ENCODE measurements at regions not wholly inside any gene's neighbourhood (a gene's known extent, or its start where the extent isn't known, plus 50 kb on each side); places are given as distances from the start of the nearest gene placed in this dataset.
A peak's percentile ranks its signal among the peaks of the same experiment; 100 is the strongest.

GRCh38 chr3:8215821-8216220, 285.8 kb upstream of the LMCD1 start:
- H3K27ac ChIP-seq (ENCODE audit: low read length) = no peak overlapping the region
- no peaks in the 10 kb centered on the region for H3K27me3 ChIP-seq (ENCODE audit: insufficient read depth, low read depth, low read length)
- no peaks in the 10 kb centered on the region for H3K79me2 ChIP-seq (replicated peaks; ENCODE audit: insufficient read depth, low read length)
- TF ChIP-seq REST (IDR thresholded peaks at IDR 0.05; ENCODE audit: borderline replicate concordance) (no peak), POLR2AphosphoS5 (IDR thresholded peaks at IDR 0.05) (no peak), TAF1 (IDR thresholded peaks at IDR 0.05; ENCODE audit: low read depth) (no peak), EZH2 (IDR thresholded peaks at IDR 0.05; ENCODE audit: borderline replicate concordance, insufficient read depth, low read length, poor library complexity, severe bottlenecking) (no peak), SMC3 (conservative IDR thresholded peaks at IDR 0.05; ENCODE audit: poor library complexity) (no peak), EP300 (conservative IDR thresholded peaks at IDR 0.05; ENCODE audit: poor library complexity, severe bottlenecking) (no peak), RAD21 (conservative IDR thresholded peaks at IDR 0.05) (no peak), CTCF (IDR thresholded peaks at IDR 0.05; ENCODE audit: poor library complexity, severe bottlenecking) (no peak), MXI1 (conservative IDR thresholded peaks at IDR 0.05; ENCODE audit: poor library complexity, severe bottlenecking) (no peak)
- no peak overlapping the region for H3K4me3 ChIP-seq (ENCODE audit: low read length)
- no peaks in the 10 kb centered on the region for H4K20me1 ChIP-seq (ENCODE audit: insufficient read depth)
- H2AFZ ChIP-seq (ENCODE audit: low read depth, low read length) = no peak overlapping the region
- no peaks in the 10 kb centered on the region for H3F3A ChIP-seq (ENCODE audit: insufficient read depth, low read length, poor library complexity, severe bottlenecking)
- no peak overlapping the region for H3K9ac ChIP-seq (ENCODE audit: low read length)
- no peaks in the 10 kb centered on the region for H3K9me3 ChIP-seq (ENCODE audit: low read length)
- H3K36me3 ChIP-seq (ENCODE audit: insufficient read depth, low read length) = no peaks in the 10 kb centered on the region
- H3K9me2 ChIP-seq (ENCODE audit: insufficient read depth, low read length) = no peaks in the 10 kb centered on the region
- H3K4me2 ChIP-seq (ENCODE audit: low read length) = no peak overlapping the region

GRCh38 chr3:8218353-8218940, 283.2 kb upstream of the LMCD1 start:
- TF ChIP-seq SMC3 (conservative IDR thresholded peaks at IDR 0.05; ENCODE audit: poor library complexity) (no peak), EZH2 (IDR thresholded peaks at IDR 0.05; ENCODE audit: borderline replicate concordance, insufficient read depth, low read length, poor library complexity, severe bottlenecking) (no peak), EP300 (conservative IDR thresholded peaks at IDR 0.05; ENCODE audit: poor library complexity, severe bottlenecking) (no peak), CTCF (IDR thresholded peaks at IDR 0.05; ENCODE audit: poor library complexity, severe bottlenecking) (no peak), REST (IDR thresholded peaks at IDR 0.05; ENCODE audit: borderline replicate concordance) (no peak), RAD21 (conservative IDR thresholded peaks at IDR 0.05) (no peak), TAF1 (IDR thresholded peaks at IDR 0.05; ENCODE audit: low read depth) (no peak), POLR2AphosphoS5 (IDR thresholded peaks at IDR 0.05) (no peak), MXI1 (conservative IDR thresholded peaks at IDR 0.05; ENCODE audit: poor library complexity, severe bottlenecking) (no peak)
- Histone ChIP-seq H3K4me3 (ENCODE audit: low read length) (peak overlapping the region; percentile 30), H2AFZ (ENCODE audit: low read depth, low read length) (no peak overlapping the region), H3K4me2 (ENCODE audit: low read length) (peak overlapping the region; percentile 22), H3K79me2 (replicated peaks; ENCODE audit: insufficient read depth, low read length) (no peaks in the 10 kb centered on the region), H3K36me3 (ENCODE audit: insufficient read depth, low read length) (no peaks in the 10 kb centered on the region), H3K27ac (ENCODE audit: low read length) (no peak overlapping the region), H3K9me2 (ENCODE audit: insufficient read depth, low read length) (no peaks in the 10 kb centered on the region), H3K27me3 (ENCODE audit: insufficient read depth, low read depth, low read length) (no peaks in the 10 kb centered on the region), H3K9ac (ENCODE audit: low read length) (no peak overlapping the region), H3K9me3 (ENCODE audit: low read length) (no peaks in the 10 kb centered on the region), H3F3A (ENCODE audit: insufficient read depth, low read length, poor library complexity, severe bottlenecking) (no peaks in the 10 kb centered on the region), H4K20me1 (ENCODE audit: insufficient read depth) (no peaks in the 10 kb centered on the region)
